HG02885 (cell line): ENCODE measurements at regions not wholly inside any gene's neighbourhood (a gene's known extent, or its start where the extent isn't known, plus 50 kb on each side); places are given as distances from the start of the nearest gene placed in this dataset.
"Not testable (repeated sequence)": the region's sequence is repeated elsewhere in the genome, so short reads cannot be mapped to it uniquely, and the experiment has no call there.

Source experiments
- ATAC-seq: cut with Tn5 transposase; IDR thresholded peaks from one replicate; pipeline ENCODE4 v1.9.1; 2021; ENCODE audit warnings: mild to moderate bottlenecking; ENCODE audit not compliant: unreplicated experiment, poor library complexity

DNA sequence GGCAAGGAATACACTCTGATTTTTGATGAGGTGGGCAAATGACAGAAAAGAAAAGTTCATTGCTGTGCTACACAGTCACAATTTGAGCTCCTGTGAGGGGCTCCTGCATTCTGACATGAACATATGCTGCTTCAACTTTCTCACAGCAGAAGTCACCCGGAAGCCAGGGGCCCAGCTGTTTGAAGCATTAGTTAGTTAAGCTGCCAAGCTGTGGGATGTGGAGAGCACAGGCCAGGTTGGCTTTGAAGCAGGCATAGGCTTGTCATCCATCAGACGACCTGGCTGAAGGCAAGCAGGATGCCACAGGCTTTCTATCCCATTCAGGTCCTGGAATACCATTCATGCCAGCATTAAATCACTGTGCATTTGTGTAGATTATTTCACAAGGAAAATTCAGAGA is 63.1 kb downstream of the MTNR1B start:
- ATAC-seq = no peak

DNA sequence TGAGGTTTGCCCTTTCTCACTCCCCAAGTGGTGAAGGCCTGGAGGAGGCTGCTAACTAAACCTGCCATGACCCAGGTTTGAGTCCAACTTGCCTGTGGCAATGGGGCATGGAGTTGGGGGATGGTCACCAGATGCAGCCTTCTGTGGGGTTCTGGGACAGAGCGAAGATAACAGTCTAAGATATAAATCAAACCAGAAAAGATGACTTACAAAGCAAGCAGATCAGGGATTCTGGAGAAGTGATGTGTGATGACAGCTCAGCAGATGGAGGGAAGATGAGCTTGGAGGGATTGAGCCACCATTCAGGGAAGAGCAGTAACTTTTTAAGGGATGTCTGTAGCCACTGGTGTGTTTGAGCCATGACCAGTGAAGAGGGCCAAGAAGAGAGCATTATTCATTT is 63.6 kb downstream of the MTNR1B start:
- no peak for ATAC-seq

DNA sequence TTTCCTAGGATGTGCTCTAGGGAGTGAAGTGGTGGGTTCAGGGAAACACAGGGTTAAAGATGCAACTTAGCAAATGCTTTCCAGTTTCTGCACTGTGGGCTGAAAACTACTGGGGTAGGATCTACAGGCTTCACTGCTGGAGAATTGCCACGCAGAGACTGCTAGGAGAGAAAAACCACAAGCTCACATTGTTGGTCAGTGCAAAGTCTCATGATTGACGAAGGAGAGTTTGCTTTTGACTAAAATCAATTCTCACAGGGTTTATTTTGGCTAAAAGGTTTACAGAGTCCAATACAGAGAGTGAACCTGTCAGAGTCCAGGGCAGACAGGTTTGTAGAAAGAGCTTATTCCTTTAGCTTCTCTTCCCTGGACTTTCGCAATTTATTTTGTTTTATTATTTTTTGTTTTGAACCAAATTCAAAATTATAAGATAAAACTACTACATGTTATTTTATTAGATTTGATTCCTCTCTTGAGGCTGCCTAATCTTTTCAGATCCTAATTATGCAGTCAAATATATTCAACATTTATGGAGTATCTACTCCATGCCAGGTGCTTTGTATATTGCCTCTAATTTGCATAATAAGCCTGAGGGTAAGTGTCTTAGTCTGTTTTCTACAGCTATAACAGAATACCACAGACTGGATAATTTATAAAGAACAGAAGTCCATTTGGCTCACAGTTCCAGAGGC is 64.7 kb downstream of the MTNR1B start:
- ATAC-seq = no peak

DNA sequence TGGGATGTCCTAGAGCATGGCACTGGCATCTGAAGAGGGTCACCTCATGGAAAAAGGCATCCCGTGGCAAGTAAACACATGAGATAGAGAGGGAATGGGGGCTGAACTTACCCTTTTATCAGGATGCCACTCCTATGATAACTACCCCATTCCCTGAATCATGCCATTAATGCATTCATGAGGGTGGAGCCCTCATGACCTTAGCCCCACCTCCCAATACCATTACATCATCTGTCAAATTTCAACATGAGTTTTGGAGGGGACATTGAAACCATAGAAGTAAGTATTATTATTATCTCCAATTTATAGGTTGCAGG is 65.2 kb downstream of the MTNR1B start:
- no peak for ATAC-seq

DNA sequence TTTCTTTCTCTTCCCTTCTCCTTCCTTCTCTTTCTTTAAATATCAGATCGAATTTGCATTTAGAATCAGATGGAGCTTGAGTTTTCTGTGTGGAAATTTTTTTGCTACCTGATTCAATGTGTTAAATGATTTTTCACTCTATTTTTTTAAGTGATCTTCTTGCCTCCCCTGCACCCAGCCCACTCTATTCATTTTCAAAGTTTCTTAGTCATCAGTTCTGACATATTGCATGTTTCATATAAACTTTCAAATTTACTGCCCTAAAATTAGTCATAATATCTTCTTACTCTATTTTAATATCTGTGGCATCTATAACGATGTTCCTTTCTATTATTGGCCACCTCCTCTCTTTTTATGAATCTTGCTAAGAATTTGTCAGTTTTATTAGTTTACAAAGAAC is 69.1 kb downstream of the MTNR1B start:
- no peak for ATAC-seq

DNA sequence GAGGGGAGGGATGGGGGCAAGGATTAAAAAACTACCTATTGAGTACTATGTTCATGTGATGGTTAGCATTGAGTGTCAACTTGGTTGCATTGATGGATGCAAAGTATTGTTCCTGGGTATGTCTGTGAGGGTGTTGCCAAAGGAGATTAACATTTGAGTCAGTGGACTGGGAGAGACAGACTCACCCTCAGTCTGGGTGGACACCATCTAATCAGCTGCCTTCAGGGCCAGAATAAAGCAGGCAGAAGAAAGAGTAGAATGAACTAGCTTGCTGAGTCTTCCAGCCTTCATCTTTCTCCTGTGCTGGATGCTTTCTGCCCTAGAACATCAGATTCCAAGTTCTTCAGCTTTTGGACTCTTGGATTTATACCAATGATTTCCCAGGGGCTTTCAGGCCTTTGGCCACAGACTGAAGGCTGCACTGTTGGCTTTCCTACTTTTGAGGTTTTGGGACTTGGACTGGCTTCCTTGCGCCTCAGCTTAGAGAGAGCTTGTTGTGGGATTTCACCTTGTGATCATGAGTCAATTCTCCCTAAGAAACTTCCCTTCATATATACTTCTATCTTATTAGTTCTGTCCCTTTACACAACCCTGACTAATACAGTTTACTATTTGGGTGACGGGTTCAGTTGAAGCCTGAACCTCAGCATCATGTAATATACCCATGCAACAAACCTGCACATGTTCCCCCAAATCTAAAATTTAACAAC is 70.2 kb downstream of the MTNR1B start:
- ATAC-seq = no peak

DNA sequence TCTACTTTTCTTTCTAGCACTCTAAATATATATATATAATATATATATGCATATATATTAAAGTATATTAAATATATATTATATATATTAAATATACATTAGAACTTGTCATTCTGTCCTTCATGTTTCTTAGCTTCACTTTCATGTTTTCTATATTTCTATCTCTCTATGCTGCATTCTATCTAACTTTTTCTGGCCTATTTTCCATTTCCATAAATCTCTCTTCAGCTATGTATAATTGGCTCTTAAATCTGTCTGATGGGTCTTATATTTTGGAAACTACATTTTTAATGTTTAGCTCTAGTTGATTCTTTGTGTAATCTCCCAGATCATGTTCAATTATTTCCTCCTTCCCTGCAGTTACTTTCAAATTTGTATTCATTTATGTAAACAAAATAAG is 72.2 kb downstream of the MTNR1B start:
- no peak for ATAC-seq

DNA sequence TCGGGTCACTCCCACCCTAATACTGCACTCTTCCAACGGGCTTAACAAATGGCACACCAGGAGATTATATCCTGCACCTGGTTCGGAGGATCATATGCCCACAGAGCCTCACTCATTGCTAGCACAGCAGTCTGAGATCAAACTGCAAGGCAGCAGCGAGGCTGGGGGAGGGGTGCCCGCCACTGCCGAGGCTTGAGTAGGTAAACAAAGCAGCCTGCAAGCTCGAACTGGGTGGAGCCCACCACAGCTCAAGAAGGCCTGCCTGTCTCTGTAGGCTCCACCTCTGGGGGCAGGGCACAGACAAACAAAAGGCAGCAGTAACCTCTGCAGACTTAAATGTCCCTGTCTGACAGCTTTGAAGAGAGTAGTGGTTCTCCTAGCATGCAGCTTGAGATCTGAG is 73.7 kb downstream of the MTNR1B start:
- ATAC-seq = not testable (repeated sequence)

DNA sequence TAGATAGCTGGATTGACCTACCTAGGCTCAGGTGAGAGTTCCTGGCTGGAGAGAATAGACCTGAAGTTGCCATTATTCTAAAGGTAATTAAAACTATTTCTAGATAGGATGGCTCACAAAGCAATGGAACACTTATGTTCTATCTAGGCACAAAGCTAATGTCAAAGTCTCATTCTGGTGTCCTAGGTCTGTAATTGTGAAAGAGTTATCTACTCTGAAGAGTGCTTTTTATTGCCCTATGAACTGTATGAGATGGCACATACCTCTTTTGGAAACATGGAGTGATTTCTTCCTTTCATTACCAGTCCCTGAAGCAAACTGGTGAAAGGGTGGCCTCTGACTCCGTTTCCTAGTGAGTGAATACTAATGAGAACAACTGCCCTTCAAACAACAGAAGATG is 80.3 kb downstream of the MTNR1B start:
- no peak for ATAC-seq

DNA sequence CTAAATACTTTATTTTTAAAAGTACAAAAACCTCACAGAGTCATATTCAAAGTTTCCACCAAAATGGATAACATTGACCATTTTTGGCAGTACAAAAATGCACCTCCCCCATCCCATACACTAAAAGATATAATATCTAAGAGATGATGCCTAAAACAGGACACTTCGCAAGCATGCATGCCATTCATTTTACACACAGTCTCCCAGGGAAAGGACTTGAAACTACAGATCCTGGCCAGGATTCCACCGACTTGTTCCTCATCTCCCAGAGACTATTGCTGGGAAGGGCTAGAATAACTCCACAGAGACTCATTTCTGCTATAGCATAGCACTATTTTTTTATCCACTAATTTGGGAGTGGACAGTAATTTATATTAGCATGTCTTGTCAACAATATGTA is 81.7 kb downstream of the MTNR1B start:
- ATAC-seq = no peak

DNA sequence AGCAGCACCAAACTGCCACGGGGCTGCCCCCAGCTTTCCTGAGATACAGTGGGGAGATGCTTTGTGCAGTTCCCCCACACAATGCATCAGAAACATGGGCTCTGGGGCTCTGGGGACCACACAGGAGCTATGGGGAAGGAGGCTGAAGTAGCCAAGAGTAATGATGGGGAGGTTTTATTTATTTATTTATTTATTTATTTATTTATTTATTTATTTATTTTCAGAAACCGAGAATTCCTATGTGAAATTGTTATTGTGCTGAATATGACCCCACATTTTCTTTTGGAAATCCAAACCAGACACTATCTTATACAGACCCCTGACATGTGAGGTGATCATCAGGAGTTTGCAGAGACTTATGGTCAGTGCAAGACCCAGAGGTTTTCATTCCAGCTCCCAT is 84.4 kb downstream of the MTNR1B start:
- no peak for ATAC-seq

DNA sequence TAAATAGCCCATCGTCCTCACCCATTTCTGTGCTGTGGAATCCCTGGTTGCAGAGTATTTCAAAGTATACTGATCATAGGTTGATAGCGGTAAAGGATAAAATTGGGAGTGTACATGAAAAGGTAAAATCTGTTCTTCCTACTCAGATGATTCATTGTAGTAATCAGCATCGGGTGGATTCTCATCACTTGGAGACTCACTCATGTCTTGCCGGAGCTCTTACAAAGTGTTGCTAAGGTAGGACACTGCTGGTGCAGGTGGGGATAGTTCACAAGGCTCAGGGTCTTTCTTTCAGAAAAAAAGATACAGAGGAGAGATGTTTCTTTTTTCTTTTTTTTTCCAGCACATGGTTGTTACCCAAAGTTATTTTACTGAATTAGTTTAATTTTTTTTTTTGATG is 84.8 kb downstream of the MTNR1B start:
- no peak for ATAC-seq

DNA sequence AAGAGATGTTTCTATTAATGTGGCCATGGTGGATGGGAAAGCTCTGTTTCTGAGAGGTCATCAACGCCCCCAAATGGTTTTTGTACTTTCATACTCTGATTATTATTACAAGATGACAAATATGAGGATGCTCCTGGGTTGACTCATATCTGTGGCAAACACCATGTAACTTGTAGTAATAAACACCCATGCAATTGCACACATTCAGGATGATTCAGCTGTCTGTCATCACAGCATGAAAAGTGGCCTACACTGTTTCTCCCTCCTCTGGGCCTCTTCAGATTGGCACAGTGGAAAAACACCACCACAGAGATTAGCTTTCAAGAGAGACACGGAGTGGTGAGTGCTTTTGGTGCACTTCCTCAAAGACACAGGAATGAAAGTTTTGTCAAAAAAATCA is 85.4 kb downstream of the MTNR1B start:
- ATAC-seq = peak; percentile 80

DNA sequence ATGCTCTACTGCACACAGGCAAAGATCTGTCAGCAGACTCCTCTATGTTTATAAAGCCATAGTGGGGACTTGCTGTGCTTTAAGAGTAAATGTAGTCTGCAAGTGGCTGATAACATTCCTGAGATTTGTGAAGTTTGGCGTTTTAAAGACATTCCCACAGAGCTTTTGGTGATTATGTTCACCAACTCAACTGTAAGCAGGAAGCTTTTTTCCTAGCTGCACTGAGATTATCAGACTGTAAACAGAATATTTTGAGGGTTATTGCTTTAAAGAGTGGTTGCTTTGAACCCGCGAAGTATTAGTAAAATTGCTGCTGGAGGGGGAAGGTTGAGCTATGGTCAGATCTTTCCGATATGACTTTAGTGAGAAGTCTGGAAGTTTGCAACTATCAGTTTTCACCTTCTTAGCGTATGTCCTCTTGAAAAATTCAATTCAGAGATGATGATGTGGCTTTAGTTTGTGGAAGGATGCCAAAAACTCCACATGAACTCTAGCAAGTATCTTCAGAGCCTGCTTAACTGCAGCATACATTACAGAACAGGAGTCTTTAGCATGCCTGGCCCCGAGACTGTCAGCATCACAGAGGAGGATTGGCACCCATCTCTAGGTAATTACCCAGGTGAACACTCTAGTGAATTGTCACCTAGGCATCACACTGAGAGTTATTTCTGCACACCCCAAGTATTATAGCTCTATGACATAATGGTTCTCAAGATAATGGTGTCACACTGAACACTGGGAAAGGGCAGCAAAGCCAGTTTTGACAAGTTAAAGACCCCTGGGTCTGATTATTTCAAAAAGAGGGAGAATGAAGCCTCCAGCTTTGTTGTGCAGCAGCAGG is 89.9 kb downstream of the MTNR1B start:
- no peak for ATAC-seq

DNA sequence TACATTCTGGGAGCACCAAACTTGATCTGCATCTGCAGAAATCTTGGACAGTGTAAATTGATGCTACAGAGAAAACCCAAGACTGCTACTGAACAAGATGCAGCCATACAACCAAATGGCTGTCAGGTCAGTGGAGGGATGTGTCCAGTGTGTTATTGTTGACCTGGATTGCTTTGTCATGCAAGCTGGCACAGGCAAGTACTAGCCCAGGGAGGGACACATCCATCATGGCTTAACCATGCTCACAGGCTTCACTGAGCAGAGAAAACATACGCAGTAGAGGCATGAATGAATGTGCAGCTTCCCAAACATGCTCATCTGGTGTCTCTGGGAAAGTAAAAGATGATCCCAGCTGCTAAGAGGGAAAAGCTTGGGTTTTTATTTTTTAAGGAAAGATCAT is 93.6 kb downstream of the MTNR1B start:
- no peak for ATAC-seq

DNA sequence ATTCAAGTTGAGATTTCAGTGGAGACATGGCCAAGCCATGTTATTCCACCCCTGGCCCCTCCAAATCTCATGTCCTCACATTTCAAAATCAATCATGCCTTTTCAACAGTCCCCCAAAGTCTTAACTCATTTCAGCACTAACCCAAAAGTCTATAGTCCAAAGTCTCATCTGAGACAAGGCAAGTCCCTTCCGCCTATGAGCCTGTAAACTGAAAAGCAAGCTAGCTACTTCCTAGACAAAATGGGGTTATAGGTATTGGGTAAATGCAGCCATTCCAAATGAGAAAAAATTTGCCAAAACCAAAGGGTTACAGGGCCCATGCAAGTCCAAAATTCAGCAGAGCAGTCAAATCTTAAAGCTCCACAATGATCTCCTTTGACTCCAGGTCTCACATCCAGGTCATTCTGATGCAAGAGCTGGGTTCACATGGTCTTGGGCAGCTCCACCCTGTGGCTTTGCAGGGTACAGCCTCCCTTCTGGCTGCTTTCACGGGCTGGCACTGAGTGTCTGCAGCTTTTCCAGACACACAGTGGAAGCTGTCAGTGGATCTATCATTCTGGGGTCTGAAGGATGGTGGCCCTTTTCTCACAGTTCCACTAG is 95.7 kb downstream of the MTNR1B start:
- not testable (repeated sequence) for ATAC-seq

DNA sequence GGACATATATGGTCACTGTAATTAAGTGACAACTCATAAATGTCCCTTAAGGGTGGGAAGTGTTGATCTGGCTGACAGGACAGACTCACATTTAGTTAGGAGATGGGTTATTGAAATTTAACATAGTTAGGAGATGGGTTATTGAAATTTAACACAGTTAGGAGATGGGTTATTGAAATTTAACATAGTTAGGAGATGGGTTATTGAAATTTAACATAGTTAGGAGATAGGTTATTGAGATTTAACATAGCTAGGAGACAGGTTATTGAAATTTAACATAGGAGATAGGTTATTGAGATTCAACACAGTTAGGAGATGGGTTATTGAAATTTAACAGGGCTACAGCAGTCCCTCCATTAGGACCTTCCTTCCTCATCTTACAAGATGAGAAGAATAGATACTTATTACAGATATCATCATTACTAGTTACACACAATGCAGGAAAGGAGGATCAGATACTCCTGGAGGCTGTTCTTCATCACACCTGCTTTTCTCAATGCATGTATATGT is 98.5 kb downstream of the MTNR1B start:
- no peak for ATAC-seq

DNA sequence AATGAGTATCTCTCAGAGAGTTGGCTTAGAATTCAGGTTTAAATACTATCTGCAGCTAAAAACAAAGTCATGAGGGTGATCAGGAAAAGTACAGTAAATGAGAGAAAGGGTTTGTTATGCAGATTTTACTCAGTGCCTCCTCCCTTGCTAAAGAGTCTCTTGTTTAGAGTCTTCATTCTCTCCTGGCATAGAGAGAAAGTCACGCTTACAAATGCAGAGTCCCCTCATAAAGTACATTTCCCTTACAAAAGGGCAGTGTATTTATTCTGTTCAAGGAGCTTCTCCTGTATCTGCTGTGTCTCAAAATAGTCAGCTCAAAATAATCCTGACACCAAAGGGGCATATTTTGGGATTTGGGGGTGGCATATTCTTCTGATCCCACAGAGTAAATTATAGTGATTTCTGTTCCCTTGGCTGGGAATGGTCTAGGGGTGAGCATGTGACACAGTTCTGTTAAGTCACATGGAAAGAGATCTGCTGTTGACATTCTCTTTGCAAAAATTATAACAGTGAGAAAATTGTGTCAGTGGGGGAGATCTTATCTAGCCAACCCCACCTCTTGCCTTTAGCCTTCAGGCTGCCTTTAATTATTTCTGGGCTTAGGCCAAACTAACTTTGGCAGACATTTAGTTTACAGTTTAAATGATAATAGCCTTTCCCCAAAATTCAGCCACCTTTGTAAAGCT is 102.9 kb downstream of the MTNR1B start:
- ATAC-seq = no peak

DNA sequence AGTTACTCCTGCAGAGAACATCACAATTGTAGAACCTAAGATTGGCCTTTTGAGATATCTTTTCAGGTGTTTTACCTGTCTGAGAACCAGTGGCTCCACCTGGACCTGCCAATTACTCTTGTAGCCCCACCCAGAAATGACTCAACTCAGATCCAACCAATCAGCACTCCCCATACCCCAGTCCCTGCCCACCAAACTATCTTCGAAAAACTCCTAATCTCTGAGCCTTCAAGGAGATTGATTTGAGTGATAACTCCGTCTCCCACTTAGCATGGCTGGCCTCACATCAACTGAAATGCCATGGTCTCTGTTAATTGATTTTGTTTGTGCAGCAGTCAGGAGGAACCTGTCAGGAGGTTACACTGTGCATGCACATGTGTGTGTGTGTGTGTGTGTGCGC is 103.6 kb downstream of the MTNR1B start:
- ATAC-seq = no peak

DNA sequence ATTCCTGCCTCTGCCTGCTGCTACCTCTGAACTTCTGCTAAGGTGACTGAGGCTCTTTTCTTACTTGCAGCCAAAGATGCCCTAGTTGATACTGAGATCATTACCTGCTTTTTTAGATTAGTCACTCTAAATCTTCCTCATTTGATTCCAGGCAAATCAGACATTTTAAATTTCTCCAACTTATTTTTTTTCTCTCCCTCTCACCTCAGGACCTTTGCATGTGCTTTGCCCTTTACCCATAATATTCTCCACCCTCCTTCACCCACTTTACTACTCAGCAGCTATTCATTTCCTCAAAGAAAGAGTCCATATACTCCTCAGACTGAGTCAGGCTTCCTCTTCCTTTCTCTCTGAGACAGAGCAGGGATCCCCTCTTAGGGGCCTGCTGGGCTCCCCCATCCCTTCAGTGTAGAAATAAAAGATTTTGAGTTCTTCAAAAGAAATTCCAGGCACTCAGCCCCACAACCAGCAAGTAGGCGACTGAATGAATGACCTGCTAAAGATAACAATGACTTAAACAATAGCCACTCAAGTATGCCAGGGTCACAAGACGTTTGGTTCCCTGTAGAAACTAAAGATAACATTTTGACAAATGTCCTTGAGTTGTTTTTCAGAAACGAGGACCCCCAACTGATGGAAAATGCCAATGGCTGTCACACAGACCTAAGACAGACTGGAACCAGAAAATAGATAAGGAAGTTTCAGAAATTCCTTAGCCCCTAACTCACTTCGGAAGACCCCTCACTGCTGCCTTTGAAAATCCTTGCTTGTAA is 104.2 kb downstream of the MTNR1B start:
- no peak for ATAC-seq
